IMR-90 (cell line): ENCODE measurements at regions not wholly inside any gene's neighbourhood (a gene's known extent, or its start where the extent isn't known, plus 50 kb on each side); places are given as distances from the start of the nearest gene placed in this dataset.

Experiments used
- CEBPB ChIP-seq: IDR thresholded peaks from 2 replicates; pipeline ENCODE4 v1.6.1; 2012; ENCODE audit warnings: low read depth, low read length, improper control_type of control experiment
- FOS ChIP-seq: fragments of 150-350 bp; IDR thresholded peaks from 2 replicates; pipeline ENCODE4 v1.6.1; 2016; ENCODE audit warnings: low read depth, low read length
- MAFK ChIP-seq: IDR thresholded peaks from 2 replicates; pipeline ENCODE4 v1.6.1; 2012; ENCODE audit warnings: low read depth, low read length, improper control_type of control experiment
- POLR2A ChIP-seq: IDR thresholded peaks from 2 replicates; pipeline ENCODE4 v1.6.1; 2012; ENCODE audit warnings: mild to moderate bottlenecking, low read depth, low read length
- RAD21 ChIP-seq: IDR thresholded peaks from 2 replicates; pipeline ENCODE4 v1.6.1; 2012; ENCODE audit warnings: low read length, improper control_type of control experiment
- SMC3 ChIP-seq: fragments of 150-350 bp; IDR thresholded peaks from 2 replicates; pipeline ENCODE4 v1.6.1; 2016; ENCODE audit warnings: low read depth, mild to moderate bottlenecking, antibody characterized with exemption, low read length, moderate library complexity
- TF ChIP-seq, protein P1 (sequence below): conservative IDR thresholded peaks from 2 replicates; pipeline ENCODE4 v1.5.1; 2012; ENCODE audit warnings: mild to moderate bottlenecking, low read depth, low read length, improper control_type of control experiment
- TF ChIP-seq, protein P2 (sequence below): fragments of 150-350 bp; IDR thresholded peaks from 2 replicates; pipeline ENCODE4 v1.6.1; 2017; ENCODE audit warnings: mild to moderate bottlenecking, antibody characterized with exemption, low read length, low read depth
- TF ChIP-seq, protein P3 (sequence below): fragments of 150-350 bp; IDR thresholded peaks from 2 replicates; pipeline ENCODE4 v1.6.1; 2016; ENCODE audit warnings: low read depth, mild to moderate bottlenecking, low read length, moderate library complexity, borderline replicate concordance

DNA sequence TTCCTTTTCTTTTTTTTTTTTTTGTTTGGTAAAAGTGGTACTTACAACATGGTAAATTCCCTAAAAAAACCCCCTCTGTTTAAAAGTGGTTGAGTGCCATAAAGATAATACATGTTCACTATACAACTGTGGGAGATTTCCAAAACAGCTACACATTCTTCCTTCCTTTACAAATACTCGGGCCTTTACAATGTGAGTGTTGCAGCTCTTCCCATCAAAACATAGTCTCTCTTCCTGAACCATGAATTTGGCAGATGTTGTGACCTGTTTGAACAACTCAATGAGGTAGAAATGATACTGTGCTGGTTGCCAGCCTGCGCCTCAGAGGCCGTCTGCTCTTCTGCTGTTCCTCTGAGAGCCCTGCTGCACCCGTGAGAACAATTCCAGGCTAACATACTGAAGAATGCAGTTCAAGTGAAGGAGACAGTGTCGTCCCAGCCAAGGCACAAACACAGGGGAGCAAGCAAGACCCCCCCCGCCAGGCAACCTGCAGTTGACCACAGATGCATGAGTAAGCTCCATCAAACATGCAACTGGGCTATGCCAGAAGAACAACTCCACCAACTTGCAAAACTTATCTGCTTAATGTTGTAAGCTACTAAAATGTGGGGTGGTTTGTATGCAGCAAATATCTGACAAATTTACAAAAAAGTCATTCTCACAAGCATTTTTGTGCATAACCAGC is 645.0 kb downstream of the PCDH7 start:
- TF ChIP-seq, protein P1, sequence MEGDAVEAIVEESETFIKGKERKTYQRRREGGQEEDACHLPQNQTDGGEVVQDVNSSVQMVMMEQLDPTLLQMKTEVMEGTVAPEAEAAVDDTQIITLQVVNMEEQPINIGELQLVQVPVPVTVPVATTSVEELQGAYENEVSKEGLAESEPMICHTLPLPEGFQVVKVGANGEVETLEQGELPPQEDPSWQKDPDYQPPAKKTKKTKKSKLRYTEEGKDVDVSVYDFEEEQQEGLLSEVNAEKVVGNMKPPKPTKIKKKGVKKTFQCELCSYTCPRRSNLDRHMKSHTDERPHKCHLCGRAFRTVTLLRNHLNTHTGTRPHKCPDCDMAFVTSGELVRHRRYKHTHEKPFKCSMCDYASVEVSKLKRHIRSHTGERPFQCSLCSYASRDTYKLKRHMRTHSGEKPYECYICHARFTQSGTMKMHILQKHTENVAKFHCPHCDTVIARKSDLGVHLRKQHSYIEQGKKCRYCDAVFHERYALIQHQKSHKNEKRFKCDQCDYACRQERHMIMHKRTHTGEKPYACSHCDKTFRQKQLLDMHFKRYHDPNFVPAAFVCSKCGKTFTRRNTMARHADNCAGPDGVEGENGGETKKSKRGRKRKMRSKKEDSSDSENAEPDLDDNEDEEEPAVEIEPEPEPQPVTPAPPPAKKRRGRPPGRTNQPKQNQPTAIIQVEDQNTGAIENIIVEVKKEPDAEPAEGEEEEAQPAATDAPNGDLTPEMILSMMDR, result no peak
- TF ChIP-seq CEBPB (no peak), SMC3 (no peak), POLR2A (no peak), MAFK (no peak), RAD21 (no peak), FOS (no peak)
- TF ChIP-seq, protein P2, sequence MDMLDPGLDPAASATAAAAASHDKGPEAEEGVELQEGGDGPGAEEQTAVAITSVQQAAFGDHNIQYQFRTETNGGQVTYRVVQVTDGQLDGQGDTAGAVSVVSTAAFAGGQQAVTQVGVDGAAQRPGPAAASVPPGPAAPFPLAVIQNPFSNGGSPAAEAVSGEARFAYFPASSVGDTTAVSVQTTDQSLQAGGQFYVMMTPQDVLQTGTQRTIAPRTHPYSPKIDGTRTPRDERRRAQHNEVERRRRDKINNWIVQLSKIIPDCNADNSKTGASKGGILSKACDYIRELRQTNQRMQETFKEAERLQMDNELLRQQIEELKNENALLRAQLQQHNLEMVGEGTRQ, result no peak
- TF ChIP-seq, protein P3, sequence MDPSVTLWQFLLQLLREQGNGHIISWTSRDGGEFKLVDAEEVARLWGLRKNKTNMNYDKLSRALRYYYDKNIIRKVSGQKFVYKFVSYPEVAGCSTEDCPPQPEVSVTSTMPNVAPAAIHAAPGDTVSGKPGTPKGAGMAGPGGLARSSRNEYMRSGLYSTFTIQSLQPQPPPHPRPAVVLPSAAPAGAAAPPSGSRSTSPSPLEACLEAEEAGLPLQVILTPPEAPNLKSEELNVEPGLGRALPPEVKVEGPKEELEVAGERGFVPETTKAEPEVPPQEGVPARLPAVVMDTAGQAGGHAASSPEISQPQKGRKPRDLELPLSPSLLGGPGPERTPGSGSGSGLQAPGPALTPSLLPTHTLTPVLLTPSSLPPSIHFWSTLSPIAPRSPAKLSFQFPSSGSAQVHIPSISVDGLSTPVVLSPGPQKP, result no peak
